ENCODE measurements at regions not wholly inside any gene's neighbourhood (a gene's known extent, or its start where the extent isn't known, plus 50 kb on each side); places are given as distances from the start of the nearest gene placed in this dataset.

DNA sequence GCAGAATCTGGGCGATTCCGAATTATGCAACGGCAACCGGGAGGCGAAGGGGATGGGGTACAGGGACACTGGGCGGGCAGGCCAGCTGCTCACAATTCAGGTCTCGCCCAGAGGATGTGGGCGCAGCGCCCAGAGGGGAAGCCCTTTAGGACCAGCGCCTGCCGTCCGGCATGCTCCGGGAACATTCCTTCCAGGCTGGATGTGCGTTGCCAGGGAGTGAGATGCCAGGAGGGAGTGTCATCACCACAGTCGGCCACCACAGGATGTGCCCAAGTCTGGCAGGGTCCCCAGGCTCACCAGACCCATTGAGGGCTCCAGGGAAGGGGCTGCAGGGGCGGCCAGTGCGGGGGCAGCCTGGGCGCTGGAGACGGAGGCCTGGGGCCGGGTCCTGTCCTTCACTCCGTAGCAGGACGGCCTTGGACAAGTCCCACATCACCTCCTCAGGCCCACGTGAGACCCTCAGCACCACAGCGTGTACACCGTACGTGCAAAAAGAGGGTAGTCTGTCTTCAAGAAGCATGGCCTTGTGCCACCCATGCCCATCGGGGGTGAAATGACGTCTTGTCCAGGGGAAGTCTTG, 63.9 kb downstream of the FOXL3 start:
- peaks cover 11% of the 10 kb centered on the region for H3K4me1 Mint-ChIP-seq
- POLR2A ChIA-PET: no interaction called here
- H3K4me3 Mint-ChIP-seq: no peak overlapping the region
- H3K27me3 Mint-ChIP-seq: peaks cover 15% of the 10 kb centered on the region
- CTCF ChIA-PET: interaction anchor here (0.7 kb wide), 1 partner anchor 377 kb away, joined by 3 read pairs; no protein-coding TSS in a partner anchor
- H3K36me3 Mint-ChIP-seq (ENCODE audit: low read depth): no peaks in the 10 kb centered on the region
- no peak overlapping the region for H3K27ac Mint-ChIP-seq
- DNase-seq: no peak
- H3K9me3 Mint-ChIP-seq: no peaks in the 10 kb centered on the region
- intact Hi-C loops (cut with micrococcal nuclease): no loop called here
- TF ChIP-seq, protein P1, sequence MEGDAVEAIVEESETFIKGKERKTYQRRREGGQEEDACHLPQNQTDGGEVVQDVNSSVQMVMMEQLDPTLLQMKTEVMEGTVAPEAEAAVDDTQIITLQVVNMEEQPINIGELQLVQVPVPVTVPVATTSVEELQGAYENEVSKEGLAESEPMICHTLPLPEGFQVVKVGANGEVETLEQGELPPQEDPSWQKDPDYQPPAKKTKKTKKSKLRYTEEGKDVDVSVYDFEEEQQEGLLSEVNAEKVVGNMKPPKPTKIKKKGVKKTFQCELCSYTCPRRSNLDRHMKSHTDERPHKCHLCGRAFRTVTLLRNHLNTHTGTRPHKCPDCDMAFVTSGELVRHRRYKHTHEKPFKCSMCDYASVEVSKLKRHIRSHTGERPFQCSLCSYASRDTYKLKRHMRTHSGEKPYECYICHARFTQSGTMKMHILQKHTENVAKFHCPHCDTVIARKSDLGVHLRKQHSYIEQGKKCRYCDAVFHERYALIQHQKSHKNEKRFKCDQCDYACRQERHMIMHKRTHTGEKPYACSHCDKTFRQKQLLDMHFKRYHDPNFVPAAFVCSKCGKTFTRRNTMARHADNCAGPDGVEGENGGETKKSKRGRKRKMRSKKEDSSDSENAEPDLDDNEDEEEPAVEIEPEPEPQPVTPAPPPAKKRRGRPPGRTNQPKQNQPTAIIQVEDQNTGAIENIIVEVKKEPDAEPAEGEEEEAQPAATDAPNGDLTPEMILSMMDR (IDR thresholded peaks at IDR 0.05): no peak
- no peak for ATAC-seq (ENCODE audit: low read depth)

DNA sequence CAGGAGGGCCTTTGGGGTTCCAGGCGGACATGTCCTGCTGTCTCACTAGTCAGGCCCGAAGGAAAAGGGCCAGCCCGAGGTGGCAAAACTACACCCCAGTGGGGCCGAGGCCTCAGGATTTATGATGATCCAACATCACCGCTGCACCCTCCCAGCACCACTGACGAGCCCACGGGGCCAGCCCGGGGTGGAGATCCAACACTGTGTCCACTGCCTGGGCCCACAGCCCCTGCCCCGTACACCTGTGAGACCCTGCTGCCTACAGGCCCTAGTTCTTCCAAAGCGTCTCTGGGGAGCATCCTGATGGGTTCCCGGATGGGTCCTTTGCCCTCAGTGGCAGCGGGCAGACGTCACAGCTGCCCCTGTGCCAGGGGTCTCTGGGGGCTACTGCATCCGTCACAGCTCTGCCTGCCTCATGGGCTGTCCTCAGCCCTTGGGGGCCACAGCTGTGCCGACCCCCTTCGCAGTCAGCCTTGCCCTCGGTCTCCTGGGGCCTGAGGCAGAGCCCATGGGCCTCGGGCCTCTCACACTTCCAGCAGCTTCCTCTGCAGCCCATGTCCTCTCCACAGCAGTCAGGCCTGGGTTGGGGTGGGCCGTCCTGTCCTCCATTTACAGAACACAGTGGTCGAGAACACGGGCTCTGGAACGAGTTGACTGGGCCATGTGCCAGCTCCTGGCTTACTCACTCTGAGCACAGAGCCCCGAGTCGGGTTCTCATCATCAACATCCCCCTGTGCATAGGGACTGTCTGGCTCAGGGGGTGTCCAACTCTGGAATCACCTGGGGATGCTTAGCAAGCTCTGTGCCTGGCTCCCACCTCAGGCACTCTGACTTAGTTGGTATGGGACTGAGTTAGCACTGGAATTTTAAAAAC, 64.9 kb downstream of the FOXL3 start:
- ChIA-PET POLR2A (no interaction called here), CTCF (interaction anchor here (0.7 kb wide), 1 partner anchor 376 kb away, joined by 3 read pairs; no protein-coding TSS in a partner anchor)
- intact Hi-C loops (cut with micrococcal nuclease): no loop called here
- TF ChIP-seq, protein P1 (IDR thresholded peaks at IDR 0.05): no peak
- Mint-ChIP-seq H3K4me1 (peaks cover 12% of the 10 kb centered on the region), H3K27me3 (peaks cover 18% of the 10 kb centered on the region), H3K4me3 (no peak overlapping the region), H3K36me3 (ENCODE audit: low read depth) (no peaks in the 10 kb centered on the region), H3K27ac (no peak overlapping the region), H3K9me3 (no peaks in the 10 kb centered on the region)
- no peak for ATAC-seq (ENCODE audit: low read depth)
- DNase-seq: no peak

DNA sequence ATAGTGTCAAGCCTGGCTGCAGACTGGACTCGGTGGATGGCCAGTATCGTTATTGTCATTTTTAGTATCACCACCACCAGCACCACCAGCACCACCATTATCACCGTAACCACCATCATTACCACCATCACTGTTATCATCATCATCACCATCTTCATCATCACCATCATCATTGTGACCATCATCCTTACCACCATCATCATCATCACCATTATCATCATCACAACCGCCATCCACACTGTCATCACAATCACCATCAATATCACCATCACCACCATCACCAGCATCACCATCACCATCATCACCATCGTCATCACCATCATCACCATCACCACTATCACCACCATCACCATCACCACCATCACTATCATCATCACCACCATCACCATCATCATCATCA, 65.6 kb downstream of the FOXL3 start:
- no peak overlapping the region for H3K4me3 Mint-ChIP-seq
- H3K36me3 Mint-ChIP-seq (ENCODE audit: low read depth): no peaks in the 10 kb centered on the region
- H3K4me1 Mint-ChIP-seq: peaks cover 17% of the 10 kb centered on the region
- TF ChIP-seq, protein P1 (IDR thresholded peaks at IDR 0.05): no peak
- ChIA-PET POLR2A (no interaction called here), CTCF (no interaction called here)
- DNase-seq (no peak), ATAC-seq (ENCODE audit: low read depth) (no peak)
- intact Hi-C loops (cut with micrococcal nuclease): no loop called here
- H3K27ac Mint-ChIP-seq: no peak overlapping the region
- peaks cover 21% of the 10 kb centered on the region for H3K27me3 Mint-ChIP-seq
- no peaks in the 10 kb centered on the region for H3K9me3 Mint-ChIP-seq

DNA sequence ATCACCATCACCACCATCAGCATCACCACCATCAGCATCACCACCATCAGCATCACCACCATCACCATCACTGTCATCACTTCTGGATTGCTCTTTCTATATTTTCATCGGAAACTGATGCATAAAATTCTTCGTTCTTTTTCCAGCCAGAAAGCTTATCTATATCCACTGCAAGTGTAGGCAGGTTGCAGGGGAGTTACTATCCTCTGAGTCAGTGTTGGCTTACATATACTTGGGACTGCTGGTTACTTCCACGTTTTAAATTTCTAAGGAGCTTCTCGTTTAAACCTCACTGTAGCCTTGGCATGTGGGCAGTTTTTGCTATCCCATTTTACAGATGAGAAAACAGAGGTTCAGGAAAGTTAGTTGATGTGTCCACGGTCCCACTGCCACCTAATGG, 66.1 kb downstream of the FOXL3 start:
- POLR2A ChIA-PET: no interaction called here
- Mint-ChIP-seq H3K27me3 (peaks cover 21% of the 10 kb centered on the region), H3K4me3 (no peak overlapping the region), H3K9me3 (no peaks in the 10 kb centered on the region), H3K4me1 (peaks cover 17% of the 10 kb centered on the region), H3K27ac (no peak overlapping the region), H3K36me3 (ENCODE audit: low read depth) (no peaks in the 10 kb centered on the region)
- CTCF ChIA-PET: no interaction called here
- TF ChIP-seq, protein P1 (IDR thresholded peaks at IDR 0.05): no peak
- no peak for DNase-seq
- ATAC-seq (ENCODE audit: low read depth): no peak
- intact Hi-C loops (cut with micrococcal nuclease): no loop called here

DNA sequence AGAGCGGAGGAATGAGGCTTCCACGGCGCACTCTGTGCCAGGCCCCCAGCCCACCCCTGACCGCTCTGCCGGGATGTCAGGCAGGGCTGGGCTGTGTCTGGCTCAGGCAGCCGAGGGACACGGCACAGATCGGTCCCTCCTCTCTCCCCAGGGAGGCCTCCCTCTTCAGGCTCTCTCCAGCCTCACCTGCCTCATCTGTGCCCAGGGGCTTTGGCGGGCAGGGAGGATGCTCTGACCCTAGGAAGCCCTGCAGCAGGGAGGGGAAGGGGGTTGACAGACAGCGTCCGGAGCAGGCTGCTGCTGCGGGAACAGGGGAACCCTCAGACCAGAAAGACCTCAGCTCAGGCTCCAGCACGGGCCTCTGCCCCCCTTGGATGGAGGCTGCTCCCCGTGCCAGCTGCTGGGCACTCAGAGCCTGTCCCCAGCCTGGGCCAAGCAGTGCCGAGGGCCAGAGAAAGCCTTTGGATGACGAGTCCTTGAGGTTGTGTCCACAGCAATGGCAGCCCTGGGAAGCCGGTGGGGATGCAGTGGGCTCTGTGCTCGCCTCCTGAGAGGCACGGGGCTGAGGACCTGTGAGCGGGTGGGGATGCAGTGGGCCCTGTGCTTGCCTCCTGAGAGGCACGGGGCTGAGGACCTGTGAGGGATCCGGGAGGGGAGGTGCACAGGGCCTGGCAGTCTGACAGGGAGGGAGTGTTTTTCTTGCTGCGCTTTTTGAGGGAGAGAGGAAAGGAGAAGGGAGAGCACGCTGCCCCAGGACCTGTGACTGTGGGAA, 66.9 kb downstream of the FOXL3 start:
- DNase-seq (no peak), ATAC-seq (ENCODE audit: low read depth) (no peak)
- no peaks in the 10 kb centered on the region for H3K36me3 Mint-ChIP-seq (ENCODE audit: low read depth)
- H3K4me3 Mint-ChIP-seq: no peak overlapping the region
- ChIA-PET POLR2A (interaction anchor here (0.6 kb wide), 1 partner anchor 290 kb away, joined by 11 read pairs; no protein-coding TSS in a partner anchor), CTCF (no interaction called here)
- no peaks in the 10 kb centered on the region for H3K9me3 Mint-ChIP-seq
- TF ChIP-seq, protein P1 (IDR thresholded peaks at IDR 0.05): no peak
- intact Hi-C loops (cut with micrococcal nuclease): no loop called here
- no peak overlapping the region for H3K27ac Mint-ChIP-seq
- H3K27me3 Mint-ChIP-seq: peaks cover 20% of the 10 kb centered on the region
- H3K4me1 Mint-ChIP-seq: peaks cover 16% of the 10 kb centered on the region
